Keratinocyte (primary cell): ENCODE measurements at regions not wholly inside any gene's neighbourhood (a gene's known extent, or its start where the extent isn't known, plus 50 kb on each side); places are given as distances from the start of the nearest gene placed in this dataset.

Source experiments
- DNase-seq: peaks from one replicate; pipeline ENCODE4 v3.0.0-alpha.2; 2011; ENCODE audit warnings: low read depth, missing footprints, low spot score
- FAIRE-seq: peaks from 2 replicates; lab custom pipeline; 2011; peaks lifted over from hg19 to GRCh38; lab: Jason Lieb, UNC
- H2AFZ ChIP-seq: 2 replicates; pipeline ENCODE4 v1.6.0; 2012; ENCODE audit warnings: low read length, control low read depth, inconsistent platforms; ENCODE audit not compliant: control insufficient read depth
- H3K27ac ChIP-seq: 2 replicates; pipeline ENCODE4 v1.5.1; 2011; ENCODE audit warnings: low read length; ENCODE audit not compliant: control insufficient read depth, insufficient read depth
- H3K27me3 ChIP-seq: 3 replicates; pipeline ENCODE4 v1.6.0; 2011; ENCODE audit warnings: low read length; ENCODE audit not compliant: control insufficient read depth, insufficient read depth; ENCODE audit errors: extremely low read depth
- H3K36me3 ChIP-seq, 2 experiments: 2 replicates in 1 of 2; 3 replicates in 1 of 2; pipeline ENCODE4 v1.5.1; 2011; ENCODE audit warnings: low read length in 2 of 2, mild to moderate bottlenecking in 1 of 2; ENCODE audit not compliant: control insufficient read depth in 2 of 2, insufficient read depth in 2 of 2; ENCODE audit errors: extremely low read depth in 1 of 2
- H3K4me1 ChIP-seq: 3 replicates; pipeline ENCODE4 v1.5.1; 2011; ENCODE audit warnings: low read length; ENCODE audit not compliant: control insufficient read depth, insufficient read depth; ENCODE audit errors: extremely low read depth
- H3K4me2 ChIP-seq: 3 replicates; pipeline ENCODE4 v1.6.0; 2011; ENCODE audit warnings: low read depth, low read length; ENCODE audit not compliant: control insufficient read depth, insufficient read depth; ENCODE audit errors: extremely low read depth
- H3K4me3 ChIP-seq, 3 experiments: fragments of 200-600 bp in 1 of 3; sonication (generic) in 1 of 3; 2 replicates in 2 of 3; 3 replicates in 1 of 3; pipeline ENCODE4 v1.5.1; 2011 to 2016; ENCODE audit warnings: low read length in 3 of 3, mild to moderate bottlenecking in 3 of 3, control low read depth in 2 of 3, inconsistent platforms in 1 of 3, low read depth in 1 of 3, mixed read lengths in 1 of 3, mixed run types in 1 of 3, moderate library complexity in 1 of 3; ENCODE audit not compliant: control insufficient read depth in 2 of 3, insufficient read depth in 2 of 3; ENCODE audit errors: extremely low read depth in 1 of 3
- H3K79me2 ChIP-seq: 2 replicates; pipeline ENCODE4 v1.6.0; 2012; ENCODE audit warnings: low read length; ENCODE audit not compliant: control insufficient read depth, insufficient read depth
- H3K9ac ChIP-seq: 3 replicates; pipeline ENCODE4 v1.6.0; 2011; ENCODE audit warnings: low read length; ENCODE audit not compliant: control insufficient read depth, insufficient read depth; ENCODE audit errors: extremely low read depth
- H3K9me1 ChIP-seq: 3 replicates; pipeline ENCODE4 v1.6.0; 2011; ENCODE audit warnings: low read length; ENCODE audit not compliant: control insufficient read depth, insufficient read depth; ENCODE audit errors: extremely low read depth
- H3K9me3 ChIP-seq: 2 replicates; pipeline ENCODE4 v1.5.1; 2012; ENCODE audit warnings: low read depth, low read length; ENCODE audit not compliant: control insufficient read depth
- H4K20me1 ChIP-seq: 3 replicates; pipeline ENCODE4 v1.6.0; 2011; ENCODE audit warnings: low read length; ENCODE audit not compliant: control insufficient read depth, insufficient read depth; ENCODE audit errors: extremely low read depth
- CTCF ChIP-seq, 3 experiments: IDR thresholded peaks in 1 of 3; conservative IDR thresholded peaks in 1 of 3; optimal IDR thresholded peaks in 1 of 3; 2 replicates in 2 of 3; 3 replicates in 1 of 3; pipeline versions ENCODE3 to v1.5.1; 2011; ENCODE audit warnings: low read length in 3 of 3, mild to moderate bottlenecking in 3 of 3, moderate library complexity in 2 of 3, control low read depth in 1 of 3, inconsistent platforms in 1 of 3; ENCODE audit not compliant: insufficient read depth in 2 of 3; ENCODE audit errors: extremely low read depth in 1 of 3
- EZH2 ChIP-seq: IDR thresholded peaks from one replicate; pipeline ENCODE4 v1.6.1; 2012; ENCODE audit warnings: inconsistent platforms, mild to moderate bottlenecking, low read length, moderate library complexity
- dilution Hi-C: fragments of 300-500 bp; cut with MboI; formaldehyde crosslinking; loops from one replicate; pipeline ENCODE4 v1.7.0; 2020; ENCODE audit warnings: low sequenced_read_pairs; ENCODE audit not compliant: extremely low pct_ligation_motif_present

GRCh38 chr11:71144010-71144409 lies 108.4 kb downstream of the SHANK2 start:
- no peak overlapping the region for H2AFZ ChIP-seq

GRCh38 chr11:71140206-71140919 lies 112.0 kb downstream of the SHANK2 start:
- Histone ChIP-seq H3K9me1 (no peaks in the 10 kb centered on the region), H4K20me1 (no peaks in the 10 kb centered on the region), H3K9me3 (no peaks in the 10 kb centered on the region), H3K4me2 (no peak overlapping the region), H3K27ac (no peak overlapping the region), H3K4me1 (no peaks in the 10 kb centered on the region), H3K36me3 (no peaks in the 10 kb centered on the region), H3K4me3 (no peak overlapping the region), H3K27me3 (peaks cover 8% of the 10 kb centered on the region), H3K9ac (no peak overlapping the region), H3K79me2 (no peaks in the 10 kb centered on the region), H2AFZ (no peak overlapping the region)
- no peak for FAIRE-seq
- no peak for DNase-seq
- dilution Hi-C loops, result no loop called here
- TF ChIP-seq EZH2, result no peak
- peak in 1 of 3 experiments; percentile 23 for TF ChIP-seq CTCF (optimal IDR thresholded peaks at IDR 0.05 in 1 of 3, IDR thresholded peaks at IDR 0.05 in 1 of 3, conservative IDR thresholded peaks at IDR 0.05 in 1 of 3; ENCODE audit: extremely low read depth in 1 of 3, insufficient read depth in 2 of 3, low read length in 3 of 3)

More at GRCh38 chr11:71144010-71144409, 108.4 kb downstream of the SHANK2 start:
- Histone ChIP-seq H3K4me2 (no peak overlapping the region), H3K9me3 (no peaks in the 10 kb centered on the region), H3K36me3 (no peaks in the 10 kb centered on the region), H3K4me1 (no peaks in the 10 kb centered on the region), H3K4me3 (no peak overlapping the region), H3K27me3 (peaks cover 11% of the 10 kb centered on the region), H3K9me1 (no peaks in the 10 kb centered on the region), H3K79me2 (no peaks in the 10 kb centered on the region), H4K20me1 (no peaks in the 10 kb centered on the region), H3K9ac (no peak overlapping the region), H3K27ac (no peak overlapping the region)
- TF ChIP-seq CTCF (optimal IDR thresholded peaks at IDR 0.05 in 1 of 3, IDR thresholded peaks at IDR 0.05 in 1 of 3, conservative IDR thresholded peaks at IDR 0.05 in 1 of 3; ENCODE audit: extremely low read depth in 1 of 3, insufficient read depth in 2 of 3, low read length in 3 of 3), result no peak
- no peak for TF ChIP-seq EZH2
- dilution Hi-C loops, result no loop called here
- FAIRE-seq (no peak), DNase-seq (no peak)
